A673 (cell line): ENCODE measurements at regions not wholly inside any gene's neighbourhood (a gene's known extent, or its start where the extent isn't known, plus 50 kb on each side); places are given as distances from the start of the nearest gene placed in this dataset.

Experiments used
- EZH2 ChIP-seq: fragments of 200-600 bp; sonication (generic); IDR thresholded peaks from 2 replicates; pipeline ENCODE4 v1.6.1; 2017; ENCODE audit warnings: borderline replicate concordance, low read depth, mild to moderate bottlenecking, mixed read lengths, antibody characterized with exemption, low read length; ENCODE audit not compliant: poor library complexity, severe bottlenecking
- TF ChIP-seq, protein P1 (sequence below): fragments of 300-800, 200-600 bp; sonication (generic); conservative IDR thresholded peaks from 2 replicates; pipeline ENCODE4 v1.5.1; 2017; ENCODE audit warnings: low read depth, mild to moderate bottlenecking, antibody characterized with exemption, low read length, moderate library complexity, mixed read lengths

DNA sequence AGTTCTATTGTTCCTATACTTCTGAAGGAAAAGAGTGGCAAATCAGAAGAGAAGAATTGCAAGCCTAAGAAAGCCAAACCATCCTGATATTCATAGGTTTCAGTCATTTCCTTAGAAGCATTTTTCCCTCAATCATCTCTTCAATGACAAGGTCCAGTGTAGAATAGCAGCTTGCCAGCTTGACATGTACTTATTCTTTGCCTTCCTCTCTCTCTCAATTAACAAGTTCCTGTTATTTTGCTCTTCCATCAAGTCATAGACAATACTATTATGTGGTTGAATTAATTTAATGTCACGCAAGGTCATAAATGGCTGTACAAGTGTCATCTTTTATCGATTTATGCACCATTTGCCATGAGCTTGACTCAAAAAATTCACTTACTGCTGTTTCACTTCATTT is 216.3 kb upstream of the MBL2 start:
- TF ChIP-seq, protein P1, sequence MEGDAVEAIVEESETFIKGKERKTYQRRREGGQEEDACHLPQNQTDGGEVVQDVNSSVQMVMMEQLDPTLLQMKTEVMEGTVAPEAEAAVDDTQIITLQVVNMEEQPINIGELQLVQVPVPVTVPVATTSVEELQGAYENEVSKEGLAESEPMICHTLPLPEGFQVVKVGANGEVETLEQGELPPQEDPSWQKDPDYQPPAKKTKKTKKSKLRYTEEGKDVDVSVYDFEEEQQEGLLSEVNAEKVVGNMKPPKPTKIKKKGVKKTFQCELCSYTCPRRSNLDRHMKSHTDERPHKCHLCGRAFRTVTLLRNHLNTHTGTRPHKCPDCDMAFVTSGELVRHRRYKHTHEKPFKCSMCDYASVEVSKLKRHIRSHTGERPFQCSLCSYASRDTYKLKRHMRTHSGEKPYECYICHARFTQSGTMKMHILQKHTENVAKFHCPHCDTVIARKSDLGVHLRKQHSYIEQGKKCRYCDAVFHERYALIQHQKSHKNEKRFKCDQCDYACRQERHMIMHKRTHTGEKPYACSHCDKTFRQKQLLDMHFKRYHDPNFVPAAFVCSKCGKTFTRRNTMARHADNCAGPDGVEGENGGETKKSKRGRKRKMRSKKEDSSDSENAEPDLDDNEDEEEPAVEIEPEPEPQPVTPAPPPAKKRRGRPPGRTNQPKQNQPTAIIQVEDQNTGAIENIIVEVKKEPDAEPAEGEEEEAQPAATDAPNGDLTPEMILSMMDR = no peak
- no peak for TF ChIP-seq EZH2
